K562 (cell line): ENCODE measurements at regions not wholly inside any gene's neighbourhood (a gene's known extent, or its start where the extent isn't known, plus 50 kb on each side); places are given as distances from the start of the nearest gene placed in this dataset.
A peak's percentile ranks its signal among the peaks of the same experiment; 100 is the strongest.

Source experiments
- ATAC-seq: fragments of 200-7000 bp; cut with Tn5 transposase; 3 replicates; pipeline ENCODE4 v1.9.1; 2020; ENCODE audit warnings: moderate library complexity
- BruUV-seq: library from RNA; stranded (reverse); fragments of 400-500 nt; replicated peaks from 2 replicates; lab custom pipeline; 2021; lab: Mats Ljungman, UMichigan
- CTCF ChIA-PET: fragments of 300-600 bp; formaldehyde crosslinking; extraction: SDS; loops from one replicate; lab custom pipeline; 2021; ENCODE audit warnings: low intra/inter-chr PET ratio; lab: Yijun Ruan, JAX
- POLR2A ChIA-PET: fragments of 300-600, 350-650 bp; sonication (Branson Sonifier 250); formaldehyde crosslinking; extraction: SDS; loops from one replicate; lab custom pipeline; 2021; ENCODE audit warnings: antibody characterized with exemption, inconsistent platforms; lab: Yijun Ruan, JAX
- DNase-seq, 4 experiments: peaks; one replicate each; pipeline versions ENCODE4 v3.0.0 to v3.0.0-alpha.2; 2011 to 2018; ENCODE audit warnings: low spot score in 3 of 4, mixed read lengths in 3 of 4; ENCODE audit errors: extremely low read depth in 1 of 4
- FAIRE-seq: peaks from 2 replicates; lab custom pipeline; 2011; peaks lifted over from hg19 to GRCh38; lab: Jason Lieb, UNC
- H2AFZ ChIP-seq: 2 replicates; pipeline ENCODE4 v1.6.0; 2011; ENCODE audit warnings: low read depth, low read length, control low read depth, inconsistent platforms
- H3K27ac ChIP-seq: fragments of 200-600 bp; 3 replicates; pipeline ENCODE4 v1.8.0; 2011; ENCODE audit warnings: low read depth, mild to moderate bottlenecking, control low read depth, inconsistent platforms, low read length, moderate library complexity, mixed read lengths; ENCODE audit errors: extremely low read depth
- H3K27me3 ChIP-seq, 2 experiments: fragments of 300-600 bp in 1 of 2; 2 replicates in 1 of 2; 3 replicates in 1 of 2; pipeline versions ENCODE4 v1.6.0 to v1.8.0; 2011; ENCODE audit warnings: inconsistent platforms in 2 of 2, low read length in 2 of 2, mild to moderate bottlenecking in 1 of 2, mixed read lengths in 1 of 2, moderate library complexity in 1 of 2; ENCODE audit not compliant: control insufficient read depth in 2 of 2, insufficient read depth in 2 of 2
- H3K36me3 ChIP-seq: fragments of 300-600 bp; 3 replicates; pipeline ENCODE4 v1.8.0; 2011; ENCODE audit warnings: mild to moderate bottlenecking, low read length, inconsistent platforms; ENCODE audit not compliant: control insufficient read depth, insufficient read depth
- H3K4me1 ChIP-seq, 2 experiments: fragments of 200-600 bp in 1 of 2; replicated peaks in 1 of 2; 2 replicates in 1 of 2; 3 replicates in 1 of 2; pipeline versions ENCODE4 v1.5.1 to v1.8.0; 2011; ENCODE audit warnings: inconsistent platforms in 2 of 2, low read length in 2 of 2, mild to moderate bottlenecking in 1 of 2, mixed read lengths in 1 of 2, moderate library complexity in 1 of 2; ENCODE audit not compliant: control insufficient read depth in 2 of 2, insufficient read depth in 2 of 2
- H3K4me2 ChIP-seq: 2 replicates; pipeline ENCODE4 v1.6.1; 2011; ENCODE audit warnings: low read length, control low read depth, inconsistent platforms, mixed read lengths; ENCODE audit not compliant: insufficient read depth
- H3K4me3 ChIP-seq: fragments of 200-600 bp; sonication (generic), shearing (Covaris generic); 2 replicates; pipeline ENCODE4 v1.5.1; 2016; ENCODE audit warnings: control low read depth, inconsistent platforms
- H3K79me2 ChIP-seq: fragments of 200-600 bp; 3 replicates; pipeline ENCODE4 v1.8.0; 2011; ENCODE audit warnings: low read length, inconsistent platforms; ENCODE audit not compliant: control insufficient read depth, insufficient read depth
- H3K9ac ChIP-seq, 2 experiments: 2 replicates each; pipeline versions ENCODE4 v1.6.0 to v1.6.1; 2011; ENCODE audit warnings: low read depth in 2 of 2, low read length in 2 of 2, control low read depth in 1 of 2, inconsistent platforms in 1 of 2, mild to moderate bottlenecking in 1 of 2, mixed read lengths in 1 of 2; ENCODE audit not compliant: insufficient read depth in 1 of 2
- H3K9me1 ChIP-seq: one replicate; pipeline ENCODE4 v1.6.0; 2011; ENCODE audit warnings: inconsistent platforms, mild to moderate bottlenecking, low read length, moderate library complexity; ENCODE audit not compliant: control insufficient read depth, insufficient read depth
- H3K9me3 ChIP-seq: replicated peaks from 2 replicates; pipeline ENCODE4 v1.5.1; 2011; ENCODE audit warnings: low read depth, low read length, inconsistent platforms; ENCODE audit not compliant: control insufficient read depth, insufficient read depth
- H4K20me1 ChIP-seq: replicated peaks from 2 replicates; pipeline ENCODE4 v1.6.1; 2011; ENCODE audit warnings: low read length, inconsistent platforms, mixed read lengths; ENCODE audit not compliant: control insufficient read depth, insufficient read depth
- DPF2 ChIP-seq: fragments of 450-650 bp; IDR thresholded peaks from 2 replicates; pipeline ENCODE4 v1.6.1; 2016
- IRF2 ChIP-seq: sonication (generic); formaldehyde crosslinking; IDR thresholded peaks from 2 replicates; pipeline ENCODE4 v1.8.1; 2022; ENCODE audit warnings: mild to moderate bottlenecking, missing genetic modification reagents
- NFE2L1 ChIP-seq: fragments of 450-650 bp; IDR thresholded peaks from 2 replicates; pipeline ENCODE4 v1.6.1; 2016; ENCODE audit warnings: missing genetic modification characterization, low read depth, mild to moderate bottlenecking, missing compliant biosample characterization, moderate library complexity, borderline replicate concordance
- PATZ1 ChIP-seq: fragments of 250-450 bp; sonication (Bioruptor Pico); IDR thresholded peaks from 2 replicates; pipeline ENCODE4 v1.5.0; 2020; ENCODE audit warnings: mild to moderate bottlenecking, borderline replicate concordance
- REST ChIP-seq, 2 experiments: fragments of 450-650 bp; formaldehyde crosslinking in 1 of 2; IDR thresholded peaks; 2 replicates each; pipeline versions ENCODE4 v1.4.0 to v1.6.1; 2014 to 2020; ENCODE audit warnings: mild to moderate bottlenecking in 2 of 2, borderline replicate concordance in 1 of 2, low read depth in 1 of 2
- SRSF3 ChIP-seq: fragments of 200-400 bp; formaldehyde crosslinking; IDR thresholded peaks from 2 replicates; pipeline ENCODE4 v1.6.1; 2016; ENCODE audit warnings: mild to moderate bottlenecking, low read length, moderate library complexity; ENCODE audit not compliant: insufficient read depth
- TCF7 ChIP-seq: sonication (generic); IDR thresholded peaks from 2 replicates; pipeline ENCODE4 v1.6.1; 2016; ENCODE audit warnings: antibody characterized with exemption, borderline replicate concordance
- ZNF512 ChIP-seq: IDR thresholded peaks from 2 replicates; pipeline ENCODE4 v1.6.1; 2016; ENCODE audit warnings: missing genetic modification characterization, missing compliant biosample characterization
- ZNF717 ChIP-seq: fragments of 250-450 bp; sonication (Bioruptor Pico); IDR thresholded peaks from 2 replicates; pipeline ENCODE4 v1.5.0; 2021
- WGBS: fragments of 100-300 bp; shearing (Covaris generic); methylation state at CpG from one replicate; pipeline ENCODE4 v1.1.6; 2016; ENCODE audit warnings: low coverage, mixed read lengths; ENCODE audit not compliant: insufficient coverage; ENCODE audit errors: missing lambda C conversion rate; 5-methylcytosine and 5-hydroxymethylcytosine counted together
- in situ Hi-C: fragments of 300-500 bp; cut with MboI; formaldehyde crosslinking; loops from 4 replicates; pipeline ENCODE4 v1.15.0; 2018; ENCODE audit warnings: inconsistent platforms, mixed read lengths
- intact Hi-C: fragments of 100-400 bp; cut with micrococcal nuclease; formaldehyde crosslinking; loops from 2 replicates; pipeline ENCODE4 v1.14.2; 2022

GRCh38 chr1:93771843-93772242 lies 90.2 kb upstream of the BCAR3 start (continued):
- no peak for TF ChIP-seq PATZ1 (CRISPR knock-in tag)

GRCh38 chr1:93770640-93771039 lies 89.0 kb upstream of the BCAR3 start:
- intact Hi-C loops (no loop called here), in situ Hi-C loops (no loop called here)
- Histone ChIP-seq H3K27me3 (peaks cover 0 to 19% of the 10 kb centered on the region in 2 experiments; a peak in 3 of 5 replicates), H3K79me2 (no peaks in the 10 kb centered on the region), H3K4me2 (no peak overlapping the region), H3K9me3 (no peaks in the 10 kb centered on the region), H3K4me1 (peaks cover 4 to 8% of the 10 kb centered on the region in 2 experiments; a peak in 2 of 5 replicates), H2AFZ (no peak overlapping the region), H3K9me1 (no peaks in the 10 kb centered on the region), H3K4me3 (no peak overlapping the region), H3K27ac (no peak overlapping the region), H3K9ac (no peak overlapping the region), H4K20me1 (no peaks in the 10 kb centered on the region), H3K36me3 (no peaks in the 10 kb centered on the region)
- DNase-seq (no peak), ATAC-seq (no peak), FAIRE-seq (no peak)
- ChIA-PET POLR2A (interaction anchor here (0.6 to 0.7 kb wide), 3 partner anchors 12 to 44 kb away, joined by 3 read pairs; no protein-coding TSS in a partner anchor), CTCF (no interaction called here)
- BruUV-seq: no TSS peak
- 3% methylated on average over 2 of the region's 2 CpGs for WGBS
- TF ChIP-seq IRF2 (CRISPR knock-in tag) (no peak), ZNF512 (tag) (no peak), DPF2 (no peak), SRSF3 (no peak), ZNF717 (CRISPR knock-in tag) (no peak), TCF7 (no peak), NFE2L1 (tag) (no peak), REST (IDR thresholded peaks at IDR 0.05; ENCODE audit: borderline replicate concordance) (peak; percentile 92), REST (CRISPR knock-in tag; IDR thresholded peaks at IDR 0.05; ENCODE audit: low read depth) (peak; percentile 53; the same call in 1 of the 2 replicates)
